GM23248 (cell line): ENCODE measurements at regions not wholly inside any gene's neighbourhood (a gene's known extent, or its start where the extent isn't known, plus 50 kb on each side); places are given as distances from the start of the nearest gene placed in this dataset.

Source experiments
- EZH2 ChIP-seq: fragments of 200-600 bp; sonication (generic); IDR thresholded peaks from 2 replicates; pipeline ENCODE4 v1.6.1; 2018; ENCODE audit warnings: antibody characterized with exemption, mild to moderate bottlenecking; ENCODE audit not compliant: insufficient read depth, poor library complexity, severe bottlenecking
- EZH2phosphoT487 ChIP-seq: fragments of 200-600 bp; sonication (generic); IDR thresholded peaks from 2 replicates; pipeline ENCODE4 v1.6.1; 2018; ENCODE audit warnings: antibody characterized with exemption, moderate library complexity, mild to moderate bottlenecking, low read depth; ENCODE audit not compliant: insufficient read depth

DNA sequence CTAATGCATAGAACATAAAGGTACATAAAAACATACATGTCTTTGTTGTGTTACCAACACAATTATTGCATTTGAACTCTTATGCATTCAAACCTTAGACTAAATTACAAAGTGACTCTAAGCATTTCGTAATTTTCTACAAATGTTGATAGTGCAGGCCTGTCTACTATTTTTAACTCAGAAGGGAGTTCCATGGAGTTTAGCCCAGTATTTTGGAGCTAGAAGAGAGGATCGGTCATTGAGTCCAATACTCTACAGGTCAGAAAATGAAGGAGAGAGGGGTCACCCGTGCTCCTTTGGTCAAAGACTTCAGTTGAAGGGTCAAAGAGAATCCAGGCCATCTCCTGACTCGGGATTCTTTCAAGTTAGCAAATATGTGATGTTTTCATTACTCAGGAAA is 55.3 kb upstream of the SRRM3 start:
- TF ChIP-seq EZH2 (no peak), EZH2phosphoT487 (no peak)
